NCI-H1694 (cell line): ENCODE measurements at regions not wholly inside any gene's neighbourhood (a gene's known extent, or its start where the extent isn't known, plus 50 kb on each side); places are given as distances from the start of the nearest gene placed in this dataset.
"Not testable (repeated sequence)": the region's sequence is repeated elsewhere in the genome, so short reads cannot be mapped to it uniquely, and the experiment has no call there.

ENCODE experiments used
- DNase-seq: peaks from one replicate; lab custom pipeline; 2025; lab: John Stamatoyannopoulos, UW

DNA sequence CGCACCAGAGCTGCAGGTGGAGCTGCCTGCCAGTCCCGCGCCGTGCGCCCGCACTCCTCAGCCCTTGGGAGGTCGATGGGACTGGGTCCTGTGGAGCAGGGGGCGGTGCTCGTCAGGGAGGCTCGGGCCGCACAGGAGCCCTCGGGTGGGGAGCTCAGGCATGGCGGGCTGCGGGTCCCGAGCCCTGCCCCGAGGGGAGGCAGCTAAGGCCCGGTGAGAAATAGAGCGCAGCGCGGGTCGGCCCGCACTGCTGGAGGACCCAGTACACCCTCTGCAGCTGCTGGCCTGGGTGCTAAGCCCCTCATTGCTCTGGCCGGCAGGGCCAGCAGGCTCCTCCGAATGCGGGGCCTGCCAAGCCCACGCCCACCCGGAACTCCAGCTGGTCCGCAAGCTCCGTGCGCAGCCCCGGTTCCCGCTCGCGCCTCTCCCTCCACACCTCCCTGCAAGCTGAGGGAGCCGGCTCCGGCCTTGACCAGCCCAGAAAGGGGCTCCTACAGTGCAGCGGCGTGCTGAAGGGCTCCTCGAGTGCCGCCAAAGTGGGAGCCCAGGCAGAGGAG, 403.7 kb upstream of the KLHL1 start:
- DNase-seq, result not testable (repeated sequence)

- DNase-seq, result no peak
These were observed 397.6 kb upstream of the KLHL1 start for GRCh38 chr13:70505809-70506208.

DNA sequence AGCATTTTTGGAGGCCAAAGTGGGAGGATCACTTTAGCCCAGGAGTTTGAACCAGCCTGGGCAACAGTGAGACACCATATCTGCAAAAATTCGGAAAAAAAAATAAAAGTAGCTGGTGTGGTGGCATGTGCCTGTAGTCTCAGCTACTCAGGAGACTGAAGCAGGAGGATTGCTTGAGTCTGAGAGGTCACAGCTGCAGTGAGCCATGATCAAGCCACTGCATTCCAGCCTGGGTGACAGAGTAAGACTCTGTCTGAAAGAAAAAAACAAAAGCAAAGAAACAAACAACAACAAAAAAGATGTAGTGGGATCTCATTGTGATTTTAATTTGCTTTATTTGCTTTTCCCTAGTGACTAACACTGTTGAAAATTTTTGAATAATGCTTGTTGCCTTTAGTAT, 394.7 kb upstream of the KLHL1 start:
- no peak for DNase-seq

GRCh38 chr13:70490320-70490935, 382.2 kb upstream of the KLHL1 start:
- no peak for DNase-seq

DNA sequence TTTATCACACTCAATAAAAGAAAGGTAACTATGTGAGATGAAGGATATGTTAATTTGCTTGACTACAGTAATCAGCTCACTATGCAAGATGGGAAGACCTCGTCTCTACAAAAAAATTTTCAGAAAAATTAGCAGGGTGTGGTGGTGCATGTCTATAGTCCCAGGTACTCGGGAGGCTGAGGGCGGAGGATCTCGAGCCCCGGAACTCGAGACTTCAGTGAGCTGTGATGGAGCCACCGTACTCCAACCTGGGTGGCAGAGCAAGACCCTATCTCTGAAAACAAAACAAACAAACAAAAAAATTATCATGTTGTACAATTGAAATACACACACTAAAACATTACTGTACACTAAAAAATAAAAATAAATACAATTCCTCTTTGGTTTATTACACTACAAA, 376.7 kb upstream of the KLHL1 start:
- DNase-seq, result no peak

- DNase-seq, result no peak
These were observed 375.5 kb upstream of the KLHL1 start for GRCh38 chr13:70483599-70484276.

DNA sequence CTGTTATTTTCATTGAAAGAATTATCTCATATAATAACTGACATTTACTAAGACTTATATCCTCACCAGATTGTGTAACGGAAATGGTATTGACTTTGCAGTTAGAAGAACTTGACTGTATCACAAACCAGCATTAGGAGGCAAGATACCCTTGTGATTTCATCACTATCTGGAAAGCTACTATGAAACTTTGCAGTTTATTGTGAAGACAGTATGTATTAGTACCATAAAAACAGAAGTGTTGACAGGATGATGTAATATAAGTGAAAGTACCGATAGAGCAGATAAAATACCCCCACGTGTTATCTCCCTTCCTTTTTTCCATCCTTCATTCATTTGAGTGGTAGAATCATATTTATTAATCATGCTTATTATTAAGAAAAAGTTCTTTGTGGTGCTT, 365.7 kb upstream of the KLHL1 start:
- no peak for DNase-seq

DNA sequence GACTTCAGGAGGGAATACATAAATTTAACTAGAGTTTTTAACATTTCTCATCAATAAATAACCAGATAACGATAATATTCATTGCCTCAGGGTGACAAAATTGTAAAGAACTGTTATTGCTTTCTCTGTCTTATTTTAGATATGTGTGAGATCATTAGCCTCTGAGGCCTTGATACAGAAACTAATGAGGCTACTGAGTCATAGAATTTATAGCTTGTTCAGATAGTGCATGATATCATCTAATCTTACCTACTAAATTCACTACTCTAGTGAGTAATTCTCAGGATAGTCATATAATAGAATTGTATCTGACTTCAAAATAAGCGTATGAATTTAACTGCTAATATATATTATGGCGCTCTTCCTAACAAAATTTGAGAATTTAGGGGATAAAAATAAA, 360.8 kb upstream of the KLHL1 start:
- no peak for DNase-seq

DNA sequence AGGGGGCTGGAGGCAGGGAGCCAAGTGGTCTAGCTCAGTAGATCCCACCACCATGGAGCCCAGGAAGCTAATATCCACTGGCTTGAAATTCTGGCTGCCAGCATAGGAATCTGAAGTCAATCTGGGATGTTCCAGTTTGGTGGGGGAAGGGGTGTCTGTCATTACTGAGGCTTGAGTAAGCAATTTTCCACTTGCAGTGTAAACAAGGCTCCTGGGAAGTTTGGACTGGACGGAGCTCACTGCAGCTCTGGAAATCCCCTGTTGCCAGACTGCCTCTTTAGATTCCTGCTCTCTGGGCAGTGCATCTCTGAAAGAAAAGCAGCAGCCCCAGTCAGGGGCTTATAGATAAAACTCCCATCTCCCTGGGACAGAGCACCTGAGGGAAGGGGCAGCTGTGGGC, 349.2 kb upstream of the KLHL1 start:
- DNase-seq, result no peak

- no peak for DNase-seq
These were observed 340.6 kb upstream of the KLHL1 start for GRCh38 chr13:70448820-70449219.

DNA sequence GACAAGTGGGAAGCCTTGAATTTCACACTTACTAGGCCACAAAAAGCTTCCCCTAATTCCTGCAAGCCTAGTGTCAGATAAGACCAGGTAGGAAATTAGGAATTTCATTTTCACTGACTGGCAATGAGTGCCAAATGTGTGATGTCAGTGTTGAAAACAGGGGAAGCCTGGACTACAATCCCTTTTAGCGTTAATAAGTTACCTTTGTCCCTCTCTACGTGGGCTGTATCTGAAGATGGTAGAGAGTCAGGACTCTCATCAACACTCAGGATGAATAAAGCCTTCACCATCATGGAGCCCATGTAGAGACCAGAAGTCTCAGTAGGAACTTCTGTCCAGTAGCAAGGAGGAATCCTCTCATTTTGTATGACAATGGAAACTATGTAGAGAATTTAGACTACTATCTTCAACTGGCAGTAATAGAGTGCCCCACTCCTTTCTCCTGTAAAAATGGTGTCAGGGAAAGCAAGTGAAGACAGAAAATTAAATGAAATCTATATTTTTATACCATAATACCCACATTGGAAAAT, 324.1 kb upstream of the KLHL1 start:
- no peak for DNase-seq

DNA sequence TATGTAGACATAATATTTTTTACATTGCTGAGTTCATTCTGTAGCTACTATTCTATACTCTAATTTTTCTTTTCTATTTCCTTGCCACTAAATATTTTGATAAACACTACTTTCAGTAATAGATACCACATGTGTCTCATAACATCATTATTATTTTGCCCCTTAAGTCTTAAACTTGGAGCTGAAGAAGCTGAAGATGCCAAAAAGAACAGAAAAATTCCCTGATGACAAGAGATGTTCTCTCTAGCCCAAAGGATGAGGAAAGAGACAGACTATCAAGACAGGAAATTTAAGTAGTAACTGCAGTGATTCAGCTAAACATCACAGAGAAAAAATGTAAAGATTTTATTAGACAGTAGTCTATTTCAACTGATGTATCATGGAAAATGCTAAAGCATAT, 322.0 kb upstream of the KLHL1 start:
- DNase-seq, result no peak

GRCh38 chr13:70424928-70425327, 316.7 kb upstream of the KLHL1 start:
- DNase-seq, result no peak

DNA sequence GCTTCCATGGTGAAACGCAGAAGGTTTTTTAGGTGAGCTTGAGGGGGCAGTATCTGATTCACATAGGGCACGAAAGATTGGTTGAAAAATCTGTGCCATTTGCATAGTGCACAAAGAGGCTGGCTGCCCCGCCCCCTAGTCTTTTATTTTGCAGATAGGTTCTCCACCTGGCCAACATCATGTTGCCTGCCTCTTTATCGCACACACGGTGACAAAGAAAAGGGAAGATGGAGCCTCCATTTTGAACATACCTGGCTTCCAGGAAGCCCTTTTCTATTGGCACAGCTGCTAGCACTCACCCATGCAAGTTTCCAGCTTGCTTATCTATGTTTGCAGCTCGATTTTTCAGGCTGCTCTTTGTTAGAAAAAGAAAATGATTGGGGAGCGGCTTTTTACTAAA, 316.2 kb upstream of the KLHL1 start:
- DNase-seq, result no peak

- DNase-seq, result no peak
These were observed 306.9 kb upstream of the KLHL1 start for GRCh38 chr13:70415136-70415535.

- no peak for DNase-seq
These were observed 300.6 kb upstream of the KLHL1 start for GRCh38 chr13:70408865-70409264.

- no peak for DNase-seq
These were observed 299.2 kb upstream of the KLHL1 start for GRCh38 chr13:70407486-70407885.

DNA sequence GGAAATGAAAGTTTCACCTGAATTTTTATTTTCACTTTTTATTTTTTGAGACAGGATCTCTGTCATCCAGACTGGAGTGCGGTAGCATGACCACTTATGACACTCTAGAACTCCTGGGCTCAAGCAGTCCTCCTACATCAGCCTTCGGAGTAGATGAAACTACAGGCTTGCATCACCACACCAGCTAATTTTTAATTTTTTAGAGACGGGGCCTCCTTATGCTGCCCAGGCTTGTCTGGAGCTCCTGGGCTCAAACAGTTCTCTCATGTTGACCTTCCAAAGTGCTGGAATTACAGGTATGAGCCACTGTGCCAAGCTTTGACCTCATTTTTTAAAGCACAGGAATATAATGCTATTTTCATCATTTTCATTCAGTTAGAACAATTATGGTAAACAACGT, 297.0 kb upstream of the KLHL1 start:
- DNase-seq, result no peak

GRCh38 chr13:70394031-70394548, 285.8 kb upstream of the KLHL1 start:
- DNase-seq, result no peak

DNA sequence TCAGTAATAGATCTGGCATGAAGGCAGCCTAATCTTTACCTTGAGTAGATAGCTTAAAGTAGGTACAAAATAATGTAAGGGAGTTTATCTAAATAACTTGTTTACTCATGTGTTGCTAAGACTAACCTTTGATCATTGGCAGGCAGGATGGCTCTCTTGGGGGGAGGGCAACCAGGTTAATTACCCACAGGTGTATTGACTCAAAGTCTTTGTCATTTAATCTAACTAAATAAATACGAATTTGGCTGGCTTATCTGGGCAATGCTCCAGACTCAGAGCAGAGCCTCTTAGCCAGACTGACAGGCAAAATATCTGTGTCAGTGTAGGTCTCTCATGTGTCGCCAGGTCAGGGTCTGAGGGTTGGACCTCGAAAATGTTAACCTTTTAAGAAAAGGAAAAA, 283.4 kb upstream of the KLHL1 start:
- no peak for DNase-seq

- no peak for DNase-seq
These were observed 282.7 kb upstream of the KLHL1 start for GRCh38 chr13:70390968-70391367.

DNA sequence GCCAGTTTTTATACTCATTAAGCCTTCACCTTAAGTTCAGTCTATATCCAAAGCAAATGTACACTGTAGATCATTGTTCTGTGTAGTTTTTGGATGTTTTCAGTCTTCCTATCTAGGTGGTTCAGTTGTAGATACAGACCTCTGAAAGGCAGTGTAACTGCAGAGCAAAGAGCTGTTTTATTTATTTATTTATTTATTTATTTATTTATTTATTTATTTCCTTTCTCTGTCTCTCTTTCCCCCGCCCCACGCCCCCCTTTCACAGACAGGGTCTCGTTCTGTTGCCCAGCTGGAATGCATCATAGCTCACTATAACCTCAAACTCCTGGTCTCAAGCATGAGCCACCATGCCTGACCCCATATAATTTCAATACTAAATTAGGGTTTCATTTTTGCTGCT, 281.8 kb upstream of the KLHL1 start:
- DNase-seq, result no peak

GRCh38 chr13:70388935-70389334, 280.7 kb upstream of the KLHL1 start:
- DNase-seq, result no peak
